ENCODE measurements at regions not wholly inside any gene's neighbourhood (a gene's known extent, or its start where the extent isn't known, plus 50 kb on each side); places are given as distances from the start of the nearest gene placed in this dataset.

DNA sequence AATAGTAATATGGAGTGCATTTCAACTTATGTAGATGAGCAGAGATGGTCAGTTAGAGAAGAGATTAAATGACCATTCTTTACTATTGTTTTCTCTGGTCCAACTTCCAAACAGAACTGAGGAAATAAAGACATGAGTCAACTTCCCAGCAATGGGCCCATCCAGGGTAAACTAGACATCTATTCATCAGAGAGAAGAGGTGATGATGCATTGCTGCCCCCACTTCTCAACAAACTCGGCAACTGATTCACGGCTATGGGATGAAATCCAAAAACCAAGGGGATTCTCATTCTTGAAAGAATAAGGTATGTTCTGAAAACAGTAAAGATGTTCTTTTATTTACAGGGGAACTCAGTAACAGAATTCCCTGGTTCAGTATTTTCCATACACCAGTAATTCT lies 190.7 kb downstream of the RDH14 start:
- H3K9me3 Mint-ChIP-seq = no peaks in the 10 kb centered on the region
- H3K27me3 Mint-ChIP-seq = peaks cover 7% of the 10 kb centered on the region
- H3K36me3 Mint-ChIP-seq = no peaks in the 10 kb centered on the region
- no peak for ATAC-seq (ENCODE audit: low read depth)
- H3K4me3 Mint-ChIP-seq = no peak overlapping the region
- H3K27ac Mint-ChIP-seq = no peak overlapping the region
- DNase-seq (ENCODE audit: low spot score in 2 of 2) = no peak
- H3K4me1 Mint-ChIP-seq = no peaks in the 10 kb centered on the region

DNA sequence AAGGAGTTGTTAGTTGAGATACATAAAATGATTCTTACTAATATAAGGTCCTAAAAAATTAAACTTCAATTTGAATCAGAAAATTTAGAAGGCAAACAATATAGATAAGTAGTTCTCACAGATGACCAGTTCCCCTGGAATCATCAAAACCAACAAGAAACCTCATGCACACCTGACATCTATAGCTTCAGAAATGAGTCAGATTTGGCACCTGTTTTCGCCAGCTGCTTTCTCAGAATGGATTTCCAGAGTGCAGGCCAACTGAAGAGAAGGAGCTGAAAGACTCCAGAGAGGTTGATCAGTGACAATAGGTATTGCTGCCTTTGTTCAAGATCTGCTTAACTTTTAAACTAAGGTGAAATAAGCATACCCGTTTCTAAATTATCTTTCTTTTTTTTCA lies 192.4 kb downstream of the RDH14 start:
- no peak overlapping the region for H3K27ac Mint-ChIP-seq
- no peaks in the 10 kb centered on the region for H3K9me3 Mint-ChIP-seq
- DNase-seq (ENCODE audit: low spot score in 2 of 2) (no peak), ATAC-seq (ENCODE audit: low read depth) (no peak)
- no peak overlapping the region for H3K4me3 Mint-ChIP-seq
- peaks cover 11% of the 10 kb centered on the region for H3K27me3 Mint-ChIP-seq
- H3K4me1 Mint-ChIP-seq = no peaks in the 10 kb centered on the region
- H3K36me3 Mint-ChIP-seq = no peaks in the 10 kb centered on the region

DNA sequence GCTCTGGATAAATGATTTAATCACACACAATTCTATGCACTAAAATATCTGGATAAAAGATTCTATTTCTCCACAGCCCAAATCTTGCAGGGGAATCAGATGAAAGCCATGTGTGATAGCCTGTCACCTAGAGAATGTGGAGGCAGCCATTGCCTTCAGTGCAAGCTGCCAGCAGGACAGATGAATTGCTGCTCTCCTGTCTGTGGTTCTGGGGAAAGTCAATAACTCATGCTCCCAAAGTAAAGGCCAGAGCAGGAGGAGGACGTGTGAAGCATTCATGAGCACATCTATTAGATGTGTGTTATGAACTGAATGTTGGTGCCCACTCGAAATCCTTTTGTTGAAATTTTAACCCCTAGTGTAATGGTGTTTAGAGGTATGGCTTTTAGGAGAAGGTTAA lies 195.1 kb downstream of the RDH14 start:
- H3K27ac Mint-ChIP-seq = no peak overlapping the region
- H3K4me3 Mint-ChIP-seq = no peak overlapping the region
- H3K36me3 Mint-ChIP-seq = no peaks in the 10 kb centered on the region

GRCh38 chr2:18363348-18363747 lies 197.1 kb downstream of the RDH14 start:
- ATAC-seq (ENCODE audit: low read depth) (no peak), DNase-seq (ENCODE audit: low spot score in 2 of 2) (no peak)
- H3K27me3 Mint-ChIP-seq = peaks cover 7% of the 10 kb centered on the region
- no peaks in the 10 kb centered on the region for H3K4me1 Mint-ChIP-seq
- H3K36me3 Mint-ChIP-seq = no peaks in the 10 kb centered on the region
- no peak overlapping the region for H3K4me3 Mint-ChIP-seq
- no peaks in the 10 kb centered on the region for H3K9me3 Mint-ChIP-seq
- no peak overlapping the region for H3K27ac Mint-ChIP-seq

More for the DNA sequence above, 195.1 kb downstream of the RDH14 start:
- Mint-ChIP-seq H3K27me3 (peaks cover 8% of the 10 kb centered on the region), H3K4me1 (no peaks in the 10 kb centered on the region), H3K9me3 (no peaks in the 10 kb centered on the region)
- DNase-seq (ENCODE audit: low spot score in 2 of 2) (no peak), ATAC-seq (ENCODE audit: low read depth) (no peak)

DNA sequence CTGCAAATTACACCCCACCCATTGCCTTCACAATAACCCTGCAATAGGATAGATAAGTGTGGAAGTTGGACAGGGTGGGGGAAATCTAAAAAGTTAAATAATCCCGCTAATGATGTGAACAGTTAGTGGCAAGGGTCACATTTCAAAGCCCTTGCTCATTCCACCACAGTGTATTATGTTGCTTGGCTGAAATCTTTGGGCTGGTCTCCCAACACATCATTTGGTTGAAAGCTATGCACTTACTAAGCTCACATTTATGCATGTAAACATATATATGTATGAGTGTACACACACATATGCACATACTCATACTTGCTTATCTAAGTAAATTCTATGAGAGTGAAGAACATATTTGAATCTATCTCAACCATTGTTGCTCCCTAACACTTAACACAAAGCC lies 197.8 kb downstream of the RDH14 start:
- DNase-seq (ENCODE audit: low spot score in 2 of 2) (no peak), ATAC-seq (ENCODE audit: low read depth) (no peak)
- no peaks in the 10 kb centered on the region for H3K9me3 Mint-ChIP-seq
- no peaks in the 10 kb centered on the region for H3K4me1 Mint-ChIP-seq
- no peaks in the 10 kb centered on the region for H3K36me3 Mint-ChIP-seq
- peaks cover 9% of the 10 kb centered on the region for H3K27me3 Mint-ChIP-seq
- H3K27ac Mint-ChIP-seq = no peak overlapping the region
- no peak overlapping the region for H3K4me3 Mint-ChIP-seq

GRCh38 chr2:18357537-18357936 lies 202.9 kb downstream of the RDH14 start:
- H3K36me3 Mint-ChIP-seq = no peaks in the 10 kb centered on the region
- no peak overlapping the region for H3K27ac Mint-ChIP-seq
- H3K27me3 Mint-ChIP-seq = peaks cover 5% of the 10 kb centered on the region
- no peaks in the 10 kb centered on the region for H3K9me3 Mint-ChIP-seq
- H3K4me3 Mint-ChIP-seq = no peak overlapping the region
- no peaks in the 10 kb centered on the region for H3K4me1 Mint-ChIP-seq
- no peak for ATAC-seq (ENCODE audit: low read depth)
- no peak for DNase-seq (ENCODE audit: low spot score in 2 of 2)

DNA sequence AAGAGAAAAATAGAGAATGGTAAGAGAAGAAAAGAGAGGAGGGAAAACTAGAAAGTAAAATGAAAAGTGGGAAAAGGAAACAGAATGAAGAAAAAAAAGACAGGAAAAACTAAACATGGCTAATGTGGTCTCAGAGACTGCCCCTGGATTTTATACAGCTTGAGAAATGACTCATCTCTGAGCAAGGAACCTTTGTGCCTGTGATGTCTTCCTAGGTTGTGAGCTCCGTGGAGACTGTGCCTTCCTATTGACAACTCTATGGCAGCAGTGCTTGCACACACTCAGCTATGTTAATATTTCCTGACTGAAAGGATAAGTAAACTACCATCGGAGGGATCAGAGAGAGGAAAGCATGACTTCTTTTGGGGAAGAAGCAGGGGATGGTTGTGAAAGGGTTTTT lies 203.8 kb downstream of the RDH14 start:
- Mint-ChIP-seq H3K27me3 (peaks cover 5% of the 10 kb centered on the region), H3K36me3 (no peaks in the 10 kb centered on the region), H3K27ac (no peak overlapping the region), H3K4me3 (no peak overlapping the region), H3K4me1 (no peaks in the 10 kb centered on the region), H3K9me3 (no peaks in the 10 kb centered on the region)
- ATAC-seq (ENCODE audit: low read depth) (no peak), DNase-seq (ENCODE audit: low spot score in 2 of 2) (no peak)

DNA sequence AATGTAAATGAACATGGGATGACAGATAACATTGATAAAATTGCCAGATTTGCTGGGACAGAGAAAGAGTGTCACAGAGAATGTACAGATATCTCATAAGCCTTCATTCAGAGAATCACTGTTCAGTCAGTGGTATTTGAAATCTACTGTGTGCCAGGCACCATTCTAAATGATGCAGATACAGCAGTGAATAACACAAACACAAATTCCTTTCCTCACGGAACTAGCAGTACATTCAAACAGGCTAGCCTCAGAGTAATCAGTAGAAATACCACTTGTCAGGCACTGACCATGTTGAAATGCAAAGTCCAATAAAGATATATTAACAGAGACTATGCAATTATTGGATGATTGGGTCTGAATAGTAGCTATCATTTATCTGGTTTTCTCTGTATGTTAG lies 211.0 kb downstream of the RDH14 start:
- H3K4me3 Mint-ChIP-seq = no peak overlapping the region
- no peak overlapping the region for H3K27ac Mint-ChIP-seq
- H3K9me3 Mint-ChIP-seq = peaks cover 6% of the 10 kb centered on the region
- peaks cover 2% of the 10 kb centered on the region for H3K27me3 Mint-ChIP-seq
- ATAC-seq (ENCODE audit: low read depth) (no peak), DNase-seq (ENCODE audit: low spot score in 2 of 2) (no peak)
- no peaks in the 10 kb centered on the region for H3K4me1 Mint-ChIP-seq
- H3K36me3 Mint-ChIP-seq = no peaks in the 10 kb centered on the region

- Mint-ChIP-seq H3K4me1 (no peaks in the 10 kb centered on the region), H3K4me3 (no peak overlapping the region), H3K36me3 (no peaks in the 10 kb centered on the region), H3K9me3 (peaks cover 6% of the 10 kb centered on the region), H3K27me3 (peaks cover 2% of the 10 kb centered on the region), H3K27ac (no peak overlapping the region)
- ATAC-seq (ENCODE audit: low read depth) (no peak), DNase-seq (ENCODE audit: low spot score in 2 of 2) (no peak)
Measured at GRCh38 chr2:18346874-18347273, 213.6 kb downstream of the RDH14 start.

GRCh38 chr2:18346344-18346743 lies 214.1 kb downstream of the RDH14 start:
- peaks cover 2% of the 10 kb centered on the region for H3K27me3 Mint-ChIP-seq
- DNase-seq (ENCODE audit: low spot score in 2 of 2) (no peak), ATAC-seq (ENCODE audit: low read depth) (no peak)
- H3K4me3 Mint-ChIP-seq = no peak overlapping the region
- H3K27ac Mint-ChIP-seq = no peak overlapping the region
- peaks cover 6% of the 10 kb centered on the region for H3K9me3 Mint-ChIP-seq
- no peaks in the 10 kb centered on the region for H3K36me3 Mint-ChIP-seq
- H3K4me1 Mint-ChIP-seq = no peaks in the 10 kb centered on the region

- Mint-ChIP-seq H3K36me3 (no peaks in the 10 kb centered on the region), H3K27ac (no peak overlapping the region), H3K9me3 (peaks cover 2% of the 10 kb centered on the region), H3K4me3 (no peak overlapping the region), H3K27me3 (peaks cover 2% of the 10 kb centered on the region), H3K4me1 (no peaks in the 10 kb centered on the region)
- ATAC-seq (ENCODE audit: low read depth) = no peak
- no peak for DNase-seq (ENCODE audit: low spot score in 2 of 2)
Measured at GRCh38 chr2:18345848-18346247, 214.6 kb downstream of the RDH14 start.

DNA sequence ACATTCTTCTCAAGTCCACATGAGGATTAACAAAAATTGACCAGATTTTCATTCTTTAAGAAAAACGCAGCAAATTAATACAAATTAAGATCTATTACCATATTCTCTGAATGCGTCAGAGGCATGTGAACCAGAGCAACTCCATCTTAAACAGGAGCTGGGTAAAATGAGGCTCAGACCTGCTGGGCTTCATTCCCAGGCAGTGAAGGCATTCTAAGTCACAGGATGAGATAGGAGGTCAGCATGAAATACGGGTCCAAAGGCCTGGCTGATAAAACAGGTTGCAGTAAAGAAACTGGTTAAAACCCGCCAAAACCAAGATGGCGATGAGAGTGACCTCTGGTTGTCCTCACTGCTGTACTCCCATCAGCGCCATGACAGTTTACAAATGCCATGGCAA lies 217.6 kb downstream of the RDH14 start:
- H3K4me3 Mint-ChIP-seq = no peak overlapping the region
- H3K36me3 Mint-ChIP-seq = no peaks in the 10 kb centered on the region
- no peaks in the 10 kb centered on the region for H3K4me1 Mint-ChIP-seq
- no peak overlapping the region for H3K27ac Mint-ChIP-seq
- no peak for ATAC-seq (ENCODE audit: low read depth)
- H3K27me3 Mint-ChIP-seq = peaks cover 4% of the 10 kb centered on the region
- no peak for DNase-seq (ENCODE audit: low spot score in 2 of 2)
- H3K9me3 Mint-ChIP-seq = peaks cover 1% of the 10 kb centered on the region

- ATAC-seq (ENCODE audit: low read depth) = no peak
- H3K4me1 Mint-ChIP-seq = no peaks in the 10 kb centered on the region
- no peak overlapping the region for H3K4me3 Mint-ChIP-seq
Measured at GRCh38 chr2:18339326-18339725, 221.1 kb downstream of the RDH14 start.

DNA sequence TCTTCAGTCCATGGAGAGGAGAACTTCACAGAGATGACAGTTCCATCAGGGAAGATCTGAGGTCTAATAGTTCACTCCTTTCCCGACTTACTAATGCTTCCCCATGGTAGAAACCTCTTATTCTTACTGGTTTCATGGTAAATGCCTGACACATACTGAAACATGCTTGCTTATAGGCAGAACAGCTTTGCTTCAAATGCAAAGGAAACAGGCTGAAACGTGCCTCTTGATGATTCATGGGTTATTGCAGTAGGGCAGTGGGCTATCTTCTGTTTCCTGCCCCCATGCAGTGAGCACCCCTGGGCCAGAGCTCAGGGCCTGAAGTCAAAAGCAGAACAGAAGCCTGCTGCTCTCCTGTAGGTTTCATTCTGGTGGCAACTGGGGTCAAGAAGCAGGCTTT lies 223.5 kb downstream of the RDH14 start:
- Mint-ChIP-seq H3K9me3 (peaks cover 1% of the 10 kb centered on the region), H3K27me3 (peaks cover 11% of the 10 kb centered on the region), H3K4me3 (no peak overlapping the region), H3K36me3 (no peaks in the 10 kb centered on the region), H3K27ac (no peak overlapping the region), H3K4me1 (no peaks in the 10 kb centered on the region)
- DNase-seq (ENCODE audit: low spot score in 2 of 2) = no peak
- no peak for ATAC-seq (ENCODE audit: low read depth)

More at GRCh38 chr2:18339326-18339725, 221.1 kb downstream of the RDH14 start:
- Mint-ChIP-seq H3K9me3 (peaks cover 1% of the 10 kb centered on the region), H3K36me3 (no peaks in the 10 kb centered on the region), H3K27me3 (peaks cover 7% of the 10 kb centered on the region), H3K27ac (no peak overlapping the region)
- DNase-seq (ENCODE audit: low spot score in 2 of 2) = no peak

GRCh38 chr2:18332477-18332876 lies 228.0 kb downstream of the RDH14 start:
- DNase-seq (ENCODE audit: low spot score in 2 of 2) (no peak), ATAC-seq (ENCODE audit: low read depth) (no peak)
- no peak overlapping the region for H3K27ac Mint-ChIP-seq
- H3K9me3 Mint-ChIP-seq = no peaks in the 10 kb centered on the region
- no peaks in the 10 kb centered on the region for H3K4me1 Mint-ChIP-seq
- no peak overlapping the region for H3K4me3 Mint-ChIP-seq
- no peaks in the 10 kb centered on the region for H3K36me3 Mint-ChIP-seq
- H3K27me3 Mint-ChIP-seq = peaks cover 9% of the 10 kb centered on the region

DNA sequence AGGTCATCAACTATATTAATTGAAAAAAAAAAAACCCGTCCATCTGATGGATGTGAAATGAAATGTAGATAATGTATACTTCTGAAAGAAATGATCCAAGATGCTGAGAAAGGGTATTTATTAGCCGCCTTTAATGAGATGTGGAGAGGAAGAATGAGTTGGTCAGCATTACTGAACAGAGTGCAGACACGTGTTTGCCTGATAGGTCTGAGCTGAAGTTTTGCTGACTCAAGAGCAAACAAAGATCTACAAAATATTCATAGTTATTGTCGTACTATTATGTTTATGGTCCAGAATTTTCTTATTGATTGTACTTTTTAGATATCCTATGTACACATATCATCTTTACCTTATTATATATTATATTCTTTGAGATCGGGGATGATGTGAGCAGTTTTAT lies 235.3 kb downstream of the RDH14 start:
- ATAC-seq (ENCODE audit: low read depth) = no peak
- Mint-ChIP-seq H3K4me1 (no peaks in the 10 kb centered on the region), H3K27me3 (no peaks in the 10 kb centered on the region)

More for the DNA sequence above, 235.3 kb downstream of the RDH14 start:
- no peaks in the 10 kb centered on the region for H3K9me3 Mint-ChIP-seq
- DNase-seq (ENCODE audit: low spot score in 2 of 2) = no peak
- H3K27ac Mint-ChIP-seq = no peak overlapping the region
- H3K36me3 Mint-ChIP-seq = no peaks in the 10 kb centered on the region
- no peak overlapping the region for H3K4me3 Mint-ChIP-seq

Data from memory B cell (primary cell).